SK-N-SH (cell line): ENCODE measurements at regions not wholly inside any gene's neighbourhood (a gene's known extent, or its start where the extent isn't known, plus 50 kb on each side); places are given as distances from the start of the nearest gene placed in this dataset.

Experiments
- EZH2phosphoT487 ChIP-seq: fragments of 200-600 bp; sonication (generic); IDR thresholded peaks from 2 replicates; pipeline ENCODE4 v1.6.1; 2017; ENCODE audit warnings: low read depth, mixed run types, mild to moderate bottlenecking, antibody characterized with exemption, moderate library complexity, borderline replicate concordance
- GABPA ChIP-seq: IDR thresholded peaks from 2 replicates; pipeline ENCODE4 v1.4.0; 2012; ENCODE audit warnings: low read depth, mild to moderate bottlenecking
- MAX ChIP-seq: IDR thresholded peaks from 2 replicates; pipeline ENCODE4 v1.4.0; 2012; ENCODE audit warnings: low read depth
- RAD21 ChIP-seq: IDR thresholded peaks from 2 replicates; pipeline ENCODE4 v1.6.1; 2012; ENCODE audit warnings: mild to moderate bottlenecking, low read length
- REST ChIP-seq: IDR thresholded peaks from 2 replicates; pipeline ENCODE4 v1.6.1; 2012; ENCODE audit warnings: mild to moderate bottlenecking, low read depth, low read length, moderate library complexity
- TCF12 ChIP-seq: IDR thresholded peaks from 2 replicates; pipeline ENCODE4 v1.4.0; 2012
- TF ChIP-seq, protein P1 (sequence below): fragments of 200-600 bp; sonication (generic); IDR thresholded peaks from 2 replicates; pipeline ENCODE4 v1.6.1; 2017; ENCODE audit warnings: antibody characterized with exemption, mild to moderate bottlenecking, moderate library complexity

GRCh38 chr6:100167585-100167984 lies 173.6 kb upstream of the MCHR2 start:
- TF ChIP-seq, protein P1, sequence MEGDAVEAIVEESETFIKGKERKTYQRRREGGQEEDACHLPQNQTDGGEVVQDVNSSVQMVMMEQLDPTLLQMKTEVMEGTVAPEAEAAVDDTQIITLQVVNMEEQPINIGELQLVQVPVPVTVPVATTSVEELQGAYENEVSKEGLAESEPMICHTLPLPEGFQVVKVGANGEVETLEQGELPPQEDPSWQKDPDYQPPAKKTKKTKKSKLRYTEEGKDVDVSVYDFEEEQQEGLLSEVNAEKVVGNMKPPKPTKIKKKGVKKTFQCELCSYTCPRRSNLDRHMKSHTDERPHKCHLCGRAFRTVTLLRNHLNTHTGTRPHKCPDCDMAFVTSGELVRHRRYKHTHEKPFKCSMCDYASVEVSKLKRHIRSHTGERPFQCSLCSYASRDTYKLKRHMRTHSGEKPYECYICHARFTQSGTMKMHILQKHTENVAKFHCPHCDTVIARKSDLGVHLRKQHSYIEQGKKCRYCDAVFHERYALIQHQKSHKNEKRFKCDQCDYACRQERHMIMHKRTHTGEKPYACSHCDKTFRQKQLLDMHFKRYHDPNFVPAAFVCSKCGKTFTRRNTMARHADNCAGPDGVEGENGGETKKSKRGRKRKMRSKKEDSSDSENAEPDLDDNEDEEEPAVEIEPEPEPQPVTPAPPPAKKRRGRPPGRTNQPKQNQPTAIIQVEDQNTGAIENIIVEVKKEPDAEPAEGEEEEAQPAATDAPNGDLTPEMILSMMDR, result no peak
- TF ChIP-seq GABPA (no peak), RAD21 (no peak), TCF12 (no peak), EZH2phosphoT487 (no peak), REST (no peak), MAX (no peak)
